ENCODE measurements at regions not wholly inside any gene's neighbourhood (a gene's known extent, or its start where the extent isn't known, plus 50 kb on each side); places are given as distances from the start of the nearest gene placed in this dataset.

DNA sequence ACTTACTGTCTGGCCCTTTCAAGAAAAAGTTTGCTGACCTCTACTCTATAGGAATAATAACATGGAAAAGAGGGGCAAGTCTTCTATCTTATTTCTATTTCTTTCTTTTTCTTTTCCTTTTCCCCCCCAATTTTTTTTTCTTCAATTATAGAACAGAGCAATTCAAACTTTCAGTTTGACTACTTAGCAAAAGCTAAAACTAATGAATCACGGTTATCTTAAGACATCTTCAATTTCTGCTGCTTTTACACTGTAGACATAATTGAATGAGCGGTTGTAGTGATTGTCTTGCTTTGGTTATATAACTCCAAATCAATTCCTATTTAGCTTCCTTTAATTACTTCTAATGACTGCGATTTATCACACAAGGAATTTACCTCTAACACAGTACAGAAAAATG, 74.3 kb upstream of the P2RY1 start:
- TF ChIP-seq EZH2phosphoT487 (IDR thresholded peaks at IDR 0.05; ENCODE audit: low read depth, severe bottlenecking, unreplicated experiment) (no peak), CTCF (IDR thresholded peaks at IDR 0.05; ENCODE audit: poor library complexity) (no peak), EZH2 (IDR thresholded peaks at IDR 0.05; ENCODE audit: borderline replicate concordance) (no peak)

All from hepatocyte (in vitro differentiated cells).